ENCODE measurements at regions not wholly inside any gene's neighbourhood (a gene's known extent, or its start where the extent isn't known, plus 50 kb on each side); places are given as distances from the start of the nearest gene placed in this dataset.
"Not testable (repeated sequence)": the region's sequence is repeated elsewhere in the genome, so short reads cannot be mapped to it uniquely, and the experiment has no call there.

DNA sequence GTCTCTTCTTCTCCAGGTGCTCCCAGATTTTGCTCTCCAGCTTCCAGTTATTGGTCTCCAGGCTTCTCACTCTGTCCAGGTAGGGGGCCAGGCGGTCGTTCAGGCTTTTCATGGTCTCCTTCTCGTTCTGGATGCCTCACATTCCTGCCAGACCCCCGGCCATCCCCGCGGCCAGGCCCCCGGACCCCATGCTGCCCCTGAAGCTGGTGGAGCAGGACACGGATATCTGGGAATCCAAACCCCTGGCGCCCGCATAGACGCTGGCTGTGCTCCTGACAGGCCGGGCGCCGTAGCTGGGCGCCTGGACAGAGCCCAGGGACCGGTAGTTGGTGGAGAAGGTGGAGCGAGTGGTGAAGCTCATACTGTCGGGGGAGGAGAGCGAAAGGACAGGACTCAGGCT is 534.4 kb upstream of the TLE4 start:
- no peak for DNase-seq

DNA sequence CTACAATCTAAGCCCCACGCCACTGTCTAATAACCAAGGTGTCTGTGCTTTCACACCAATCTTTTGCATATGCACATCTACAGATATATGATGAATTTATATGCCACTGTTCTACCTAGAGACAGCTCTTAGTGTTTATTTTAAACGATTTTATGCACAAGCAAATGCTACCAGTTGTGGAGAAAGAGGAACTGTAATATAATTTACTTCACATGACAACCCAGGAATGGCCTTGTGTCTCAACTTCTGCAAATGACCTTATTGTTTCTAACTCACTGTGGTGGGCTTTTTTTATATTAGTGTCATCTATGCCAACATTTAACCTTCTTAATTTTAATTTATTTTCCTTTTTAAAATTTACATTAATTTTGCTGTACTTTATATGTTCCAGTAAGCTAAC is 531.1 kb upstream of the TLE4 start:
- no peak for DNase-seq

DNA sequence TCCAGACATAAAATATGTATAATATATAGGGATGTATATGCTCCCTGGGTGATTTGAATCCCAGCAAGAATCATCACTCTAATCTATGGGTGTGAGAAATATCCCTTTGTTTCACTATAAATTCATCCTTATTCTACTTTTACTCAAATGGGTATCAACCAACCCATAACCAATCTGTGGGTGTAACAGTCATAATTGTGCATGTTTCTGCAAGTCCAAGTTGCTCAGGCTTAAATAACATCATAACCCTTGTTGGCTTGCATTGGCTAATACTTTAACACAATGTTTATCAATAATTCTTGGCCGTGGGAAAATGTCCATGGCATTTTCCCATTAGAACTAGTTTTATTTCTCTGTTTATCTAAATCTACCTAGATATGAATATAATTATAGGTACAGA is 530.5 kb upstream of the TLE4 start:
- DNase-seq = no peak

DNA sequence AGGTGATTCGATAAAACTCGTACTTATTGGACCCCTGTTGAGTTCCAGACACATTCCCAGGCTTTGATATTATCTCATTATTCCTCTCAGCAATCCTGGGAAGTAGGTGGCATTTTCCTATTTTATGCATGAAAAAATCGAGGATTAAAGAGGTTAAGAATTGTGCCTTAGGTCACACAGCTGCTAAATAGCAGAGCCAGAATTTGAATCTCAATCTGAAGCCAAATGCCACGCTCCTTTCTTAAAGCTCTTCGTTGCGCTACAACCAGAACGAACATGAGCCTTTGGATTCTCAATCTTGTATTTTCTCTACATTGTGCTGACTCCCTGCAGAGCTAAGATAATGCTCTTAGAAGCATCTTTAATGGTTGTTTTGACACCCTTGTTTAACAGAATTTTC is 527.8 kb upstream of the TLE4 start:
- no peak for DNase-seq

DNA sequence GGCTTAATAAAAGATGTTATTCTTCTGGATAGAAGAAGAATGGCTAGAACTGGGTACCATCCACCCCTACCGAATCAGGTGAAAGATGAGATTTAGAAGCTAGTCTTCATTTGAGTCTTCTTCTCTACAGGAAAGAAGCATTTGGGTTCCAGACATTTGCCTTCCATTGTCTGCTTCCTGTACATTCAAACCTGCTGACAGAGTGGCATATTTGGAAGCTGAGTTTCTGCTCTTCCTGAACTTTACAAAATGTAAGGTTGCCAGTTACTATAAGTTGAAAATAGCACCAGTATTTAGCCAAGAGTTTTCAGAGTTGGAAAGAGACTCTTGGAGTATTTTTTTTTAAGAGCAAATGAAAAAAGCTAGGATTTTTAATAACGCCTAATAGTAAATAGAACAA is 525.4 kb upstream of the TLE4 start:
- DNase-seq = no peak

DNA sequence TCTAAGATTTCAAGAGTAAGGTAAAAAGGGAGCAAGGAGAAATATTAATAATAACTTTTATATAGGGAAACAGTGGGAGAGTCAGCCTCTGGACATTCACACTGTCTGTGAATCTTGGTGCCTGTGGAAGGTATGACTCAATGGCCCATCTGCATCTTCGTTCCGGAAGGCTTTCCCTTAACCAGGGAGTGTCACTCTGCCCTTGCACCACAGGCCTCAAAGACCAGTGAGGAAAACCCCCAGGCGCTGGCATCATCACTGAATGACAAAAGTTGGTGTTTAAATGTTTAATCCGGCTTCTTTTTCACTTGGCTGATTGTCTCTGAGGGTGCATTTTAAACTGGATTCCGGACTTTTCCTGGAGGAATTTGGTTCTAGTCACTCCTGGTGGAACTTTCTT is 522.4 kb upstream of the TLE4 start:
- no peak for DNase-seq

DNA sequence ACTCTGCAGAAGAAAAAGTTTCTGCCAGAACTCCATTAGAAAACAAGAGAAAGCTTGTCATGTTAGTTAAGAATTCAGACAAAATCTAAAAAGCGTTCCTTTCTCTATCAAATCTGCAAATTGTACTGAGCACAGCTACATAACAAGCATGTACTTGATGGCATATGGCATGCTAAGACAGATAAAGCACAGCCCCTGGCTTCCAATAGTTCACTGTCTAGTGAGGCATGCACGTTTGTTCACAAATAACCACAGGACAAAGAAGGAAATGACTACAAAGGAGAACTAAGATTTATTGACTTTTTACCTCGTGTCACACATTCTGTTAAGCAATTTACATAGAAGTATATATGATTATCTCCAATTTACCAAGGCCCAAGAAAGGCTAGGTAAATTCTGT is 518.2 kb upstream of the TLE4 start:
- no peak for DNase-seq

DNA sequence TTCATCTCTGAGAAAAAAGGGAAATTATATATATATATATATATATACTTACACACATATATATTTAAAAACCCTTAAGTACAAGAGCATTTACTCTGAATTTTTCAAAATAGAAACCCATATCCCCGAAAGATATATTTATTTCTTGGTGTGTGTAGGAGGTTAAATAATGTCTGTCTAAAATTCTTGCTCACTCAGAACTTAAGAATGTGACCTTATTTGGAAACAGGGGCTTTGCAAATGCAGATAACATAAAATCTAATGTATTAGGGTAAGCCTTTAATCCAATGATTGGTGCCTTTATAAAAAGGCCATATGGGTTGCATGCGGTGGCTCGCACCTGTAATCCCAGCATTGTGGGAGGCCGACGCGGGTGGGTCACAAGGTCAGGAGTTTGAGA is 517.3 kb upstream of the TLE4 start:
- no peak for DNase-seq

DNA sequence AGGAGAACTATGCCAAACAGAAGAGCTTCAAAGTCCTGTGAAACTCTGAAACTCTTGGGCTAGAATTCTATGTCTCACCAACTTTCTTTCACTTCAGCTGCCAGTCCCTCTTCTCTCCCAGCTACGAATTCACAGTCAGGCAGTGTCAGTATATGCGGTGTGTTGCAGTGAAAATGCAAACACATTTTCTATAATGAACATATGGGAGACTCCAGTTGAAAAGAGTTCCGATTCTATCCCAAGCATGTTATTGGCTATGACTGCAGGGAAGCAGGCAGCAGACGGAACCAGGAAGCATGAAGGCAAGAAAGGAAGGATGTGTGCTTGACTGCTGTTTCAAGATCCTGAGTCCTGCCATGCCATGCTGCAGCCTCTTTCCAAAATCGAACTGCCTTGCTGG is 515.7 kb upstream of the TLE4 start:
- no peak for DNase-seq

DNA sequence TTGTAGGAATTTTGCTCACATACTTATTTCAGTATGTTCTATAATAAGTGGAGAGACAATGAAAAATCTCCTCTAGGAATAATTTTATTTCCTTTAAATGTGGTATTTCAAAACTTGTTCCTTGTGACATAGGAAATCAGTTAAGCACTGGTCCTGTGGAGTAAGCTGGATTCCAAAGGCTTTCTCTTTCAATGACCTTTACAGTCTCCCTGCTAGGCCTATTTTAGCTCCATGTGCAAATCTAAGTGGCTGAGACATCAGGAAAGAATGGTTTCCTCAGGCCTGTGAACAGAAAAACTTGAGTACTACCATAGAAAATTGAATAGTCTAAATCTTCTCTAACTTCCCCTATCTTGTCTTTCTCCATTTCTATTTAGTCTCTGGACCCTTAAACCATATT is 514.2 kb upstream of the TLE4 start:
- DNase-seq = no peak

DNA sequence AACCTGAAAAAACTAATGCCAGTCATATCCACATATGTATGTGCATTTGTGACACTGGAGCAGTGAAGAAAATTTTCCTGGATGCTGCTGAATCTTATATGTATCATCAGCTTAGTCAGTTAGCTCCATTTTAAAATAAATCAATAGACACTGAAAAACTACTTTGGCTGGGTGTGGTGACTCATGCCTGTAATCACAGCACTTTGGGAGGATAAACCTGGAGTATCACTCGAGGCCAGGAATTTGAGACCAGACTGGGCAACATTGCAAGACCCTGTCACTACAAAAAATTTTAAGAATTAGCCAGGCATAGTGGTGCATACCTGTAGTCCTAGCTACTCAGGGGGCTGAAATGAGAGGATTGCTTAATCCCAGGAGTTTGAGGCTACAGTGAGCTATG is 511.0 kb upstream of the TLE4 start:
- no peak for DNase-seq

DNA sequence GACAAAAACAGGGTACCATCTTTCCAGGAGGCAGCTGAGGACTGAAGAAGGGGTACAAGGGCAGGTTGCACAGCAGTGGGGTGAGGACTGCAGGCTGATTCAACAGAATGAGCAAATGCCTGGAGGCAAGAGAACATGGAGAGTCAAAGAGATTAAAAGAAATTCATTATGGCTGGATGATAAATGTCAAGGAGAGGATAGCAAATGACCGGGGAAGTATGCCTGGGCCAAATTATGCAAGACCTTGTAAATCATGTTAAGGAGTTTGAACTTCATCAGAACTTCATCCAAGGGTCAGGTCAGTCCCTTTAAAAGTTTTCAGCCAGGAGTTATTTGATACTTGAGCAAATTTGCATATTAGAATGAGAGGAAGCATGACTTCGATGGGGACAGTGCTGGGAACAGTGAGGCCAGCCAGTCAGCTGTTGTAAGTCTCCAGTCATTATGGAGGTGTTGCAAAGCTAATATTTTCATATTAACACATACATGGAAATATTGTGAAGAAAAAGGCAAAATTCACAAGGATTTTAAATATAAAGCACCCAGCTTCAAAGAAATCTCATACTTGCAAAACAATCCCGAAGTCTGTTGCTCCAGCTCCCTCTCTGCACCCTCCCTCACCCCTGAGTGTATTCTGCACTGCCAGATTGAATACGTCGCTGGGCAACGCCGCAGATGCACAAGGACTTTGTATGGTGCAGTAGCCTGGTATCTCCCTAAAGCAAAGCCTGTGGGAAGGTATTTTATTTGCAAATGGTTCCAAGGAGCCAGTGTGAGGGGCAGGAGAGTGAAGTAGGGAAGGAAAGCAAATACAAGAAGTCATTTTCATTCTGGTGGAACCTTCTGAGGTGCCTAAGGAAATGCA is 509.8 kb upstream of the TLE4 start:
- no peak for DNase-seq

DNA sequence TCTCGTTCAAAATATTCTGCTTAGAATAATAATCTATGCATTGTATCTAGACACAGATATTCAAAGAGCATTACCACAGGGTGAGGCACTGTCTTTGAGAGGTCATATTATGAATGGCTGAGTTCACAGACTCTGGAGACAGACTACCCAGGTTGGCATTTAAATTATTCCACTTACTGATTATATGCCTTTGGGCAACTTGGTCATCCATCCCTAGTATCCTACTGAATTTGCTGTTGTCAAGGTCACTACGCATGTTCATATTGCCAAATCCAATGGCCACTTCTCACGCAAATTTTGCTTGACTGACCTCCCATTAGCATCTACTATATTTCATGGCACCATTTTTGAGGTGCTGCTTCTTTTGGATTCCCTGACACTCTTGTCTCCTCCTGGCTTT is 498.6 kb upstream of the TLE4 start:
- DNase-seq = no peak

DNA sequence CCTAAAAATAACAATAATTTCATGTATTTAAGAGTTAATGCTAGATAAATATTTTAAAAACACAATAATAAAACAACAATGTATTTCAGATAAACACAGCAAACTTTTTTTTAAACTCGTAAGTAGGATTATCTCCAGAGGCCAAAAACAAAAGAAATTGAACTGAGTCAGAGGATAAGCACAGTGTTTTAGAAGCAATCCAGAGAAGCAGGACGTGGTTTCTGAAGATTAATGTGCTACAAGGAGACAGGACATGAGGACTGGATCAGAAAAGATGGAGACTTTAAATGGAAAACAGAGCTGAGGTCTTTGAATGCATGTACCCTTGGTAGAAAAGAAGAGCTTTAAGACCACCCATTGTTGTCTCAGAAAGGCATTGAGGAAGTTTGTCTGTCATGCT is 491.2 kb upstream of the TLE4 start:
- DNase-seq = no peak

DNA sequence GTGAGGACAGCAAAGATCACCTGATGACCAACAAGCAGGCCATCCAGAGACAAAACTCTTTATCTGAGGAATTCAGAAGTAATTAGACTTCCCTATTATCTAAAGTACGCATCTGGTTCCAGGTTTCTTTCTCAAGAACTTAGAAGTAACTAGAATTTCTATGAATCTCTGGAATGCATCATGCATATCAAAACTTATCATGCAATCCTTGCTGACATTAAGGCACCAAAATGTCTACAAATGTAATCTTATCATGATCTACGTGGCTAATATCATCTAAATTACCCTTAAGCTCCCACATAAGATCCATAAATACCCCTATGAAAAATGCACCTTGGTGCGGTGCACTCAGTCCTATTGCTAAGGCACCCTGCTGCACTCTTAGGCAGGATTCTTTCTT is 488.1 kb upstream of the TLE4 start:
- DNase-seq = no peak

DNA sequence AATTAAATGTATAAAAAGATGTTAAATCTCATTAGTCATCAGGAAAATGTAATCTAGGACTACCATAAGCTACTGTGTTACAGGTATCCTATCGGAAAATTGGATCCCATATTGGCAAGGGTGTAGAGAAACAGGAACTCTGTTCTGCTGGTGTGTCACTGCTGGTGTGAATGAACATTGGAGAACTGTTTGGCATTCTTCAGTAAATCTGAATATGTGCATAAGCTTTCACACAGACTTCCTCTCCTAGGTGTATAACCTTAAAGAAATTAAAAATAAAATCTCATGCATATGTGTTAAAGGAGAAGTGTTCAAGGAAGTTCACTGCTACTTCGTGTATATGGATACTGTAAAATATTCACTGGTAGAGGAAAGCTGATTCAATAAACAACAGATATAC is 484.6 kb upstream of the TLE4 start:
- no peak for DNase-seq

DNA sequence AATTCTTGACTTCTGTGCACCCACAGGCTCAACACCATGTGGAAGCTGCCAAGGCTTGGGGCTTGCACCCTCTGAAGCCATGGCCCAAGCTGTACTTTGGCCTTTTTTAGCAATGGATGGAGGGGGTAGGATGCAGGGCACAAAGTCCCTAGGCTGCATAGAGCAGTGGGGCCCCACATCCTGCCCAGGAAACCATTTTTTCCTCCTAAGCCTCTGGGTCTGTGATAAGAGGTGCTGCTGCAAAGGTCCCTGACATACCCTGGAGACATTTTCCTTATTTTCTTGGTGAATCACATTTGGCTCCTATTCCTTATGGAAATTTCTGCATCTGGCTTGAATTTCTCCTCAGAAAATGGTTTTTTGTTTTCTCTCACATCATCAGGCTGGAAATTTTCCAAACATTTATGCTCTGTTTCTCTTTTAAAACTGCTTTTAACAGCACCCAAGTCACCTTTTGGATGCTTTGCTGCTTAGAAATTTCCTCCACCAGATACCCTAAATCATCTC is 482.7 kb upstream of the TLE4 start:
- no peak for DNase-seq

DNA sequence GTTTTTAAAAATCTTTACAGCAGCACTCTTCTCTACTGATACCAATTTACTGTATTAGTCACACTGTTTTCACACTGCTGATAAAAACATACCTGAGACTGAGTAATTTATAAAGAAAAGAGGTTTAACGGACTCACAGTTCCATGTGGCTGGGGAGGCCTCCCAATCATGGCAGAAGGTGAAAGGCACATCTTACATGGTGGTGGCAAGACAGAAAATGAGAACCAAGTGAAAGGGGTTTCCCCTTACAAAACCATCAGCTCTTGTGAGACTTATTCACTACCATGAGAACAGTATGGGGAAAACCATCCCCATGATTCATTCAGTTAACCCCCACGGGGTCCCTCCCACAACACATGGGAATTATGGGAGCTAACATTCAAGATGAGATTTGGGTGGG is 481.9 kb upstream of the TLE4 start:
- DNase-seq = not testable (repeated sequence)

DNA sequence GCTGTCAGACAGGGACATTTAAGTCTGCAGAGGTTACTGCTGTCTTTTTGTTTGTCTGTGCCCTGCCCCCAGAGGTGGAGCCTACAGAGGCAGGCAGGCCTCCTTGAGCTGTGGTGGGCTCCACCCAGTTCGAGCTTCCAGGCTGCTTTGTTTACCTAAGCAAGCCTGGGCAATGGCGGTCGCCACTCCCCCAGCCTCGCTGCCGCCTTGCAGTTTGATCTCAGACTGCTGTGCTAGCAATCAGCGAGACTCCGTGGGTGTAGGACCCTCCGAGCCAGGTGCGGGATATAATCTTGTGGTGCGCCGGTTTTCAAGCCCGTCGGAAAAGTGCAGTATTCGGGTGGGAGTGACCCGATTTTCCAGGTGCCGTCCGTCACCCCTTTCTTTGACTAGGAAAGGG is 468.5 kb upstream of the TLE4 start:
- not testable (repeated sequence) for DNase-seq

DNA sequence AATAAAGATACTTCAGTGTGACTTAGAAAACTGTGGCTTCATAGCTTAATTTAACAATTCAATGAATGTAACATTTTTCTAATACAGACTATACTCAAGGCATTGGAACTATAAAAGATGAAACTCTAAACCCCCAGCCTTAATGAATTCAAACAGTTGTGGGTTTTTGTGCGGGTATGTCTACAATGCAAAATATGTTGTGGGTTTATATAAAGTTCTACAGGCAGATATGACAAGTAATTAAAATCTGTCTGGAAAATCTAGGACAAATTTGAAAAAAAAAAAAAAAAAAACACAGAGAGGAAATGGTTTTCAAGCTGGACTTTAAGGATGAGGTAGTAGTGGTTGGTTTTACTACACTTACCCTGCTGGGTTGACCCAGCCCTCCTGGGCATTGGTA is 467.5 kb upstream of the TLE4 start:
- no peak for DNase-seq

DNA sequence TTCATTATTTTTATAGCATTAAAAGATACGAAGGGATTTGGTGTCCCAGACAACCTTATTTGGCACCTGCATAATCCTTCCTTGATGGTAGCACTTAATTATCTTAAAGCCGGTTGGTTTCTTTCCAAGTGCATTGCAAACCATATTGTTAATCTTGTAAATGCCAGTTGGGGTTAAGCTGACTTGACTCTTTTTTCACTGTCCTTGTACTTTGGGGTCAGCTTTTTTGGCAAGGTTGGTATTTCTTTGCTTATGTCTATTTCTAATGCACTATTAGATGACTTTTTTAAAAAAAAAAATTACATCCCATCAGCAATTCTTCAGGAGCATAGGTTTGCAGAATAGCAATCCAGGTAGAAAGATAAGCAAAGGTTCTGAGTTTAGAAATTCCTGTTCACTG is 466.8 kb upstream of the TLE4 start:
- DNase-seq = no peak

DNA sequence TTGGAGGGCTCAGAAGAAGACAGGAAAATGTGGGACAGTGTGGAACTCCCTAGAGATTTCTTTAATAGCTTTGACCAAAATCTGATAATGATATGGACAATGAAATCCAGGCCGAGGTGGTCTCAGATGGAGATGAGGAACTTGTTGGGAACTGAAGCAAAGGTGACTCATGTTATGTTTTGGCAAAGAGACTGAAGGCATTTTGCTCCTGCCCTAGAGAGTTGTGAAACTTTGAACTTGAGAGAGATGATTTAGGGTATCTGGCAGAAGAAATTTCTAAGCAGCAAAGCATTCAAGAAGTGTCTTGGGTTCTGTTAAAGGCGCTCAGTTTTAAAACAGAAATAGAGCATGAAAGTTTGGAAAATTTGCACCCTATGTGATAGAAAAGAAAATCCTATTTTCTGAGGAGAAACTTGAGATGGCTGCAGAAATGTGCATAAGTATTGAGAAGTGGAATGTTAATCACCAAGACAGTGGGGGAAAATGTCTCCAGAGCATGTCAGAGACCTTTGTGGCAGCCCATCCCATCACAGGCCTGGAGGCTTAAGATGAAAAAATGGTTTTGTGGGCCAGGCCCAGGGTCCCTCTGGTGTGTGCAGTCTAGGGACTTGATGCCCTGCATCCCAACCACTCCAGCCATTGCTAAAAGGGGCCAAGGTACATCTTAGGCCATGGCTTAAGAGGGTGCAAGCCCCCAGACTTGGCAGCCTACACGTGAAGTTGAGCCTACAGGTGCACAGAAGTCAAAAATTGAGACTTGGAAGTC is 463.7 kb upstream of the TLE4 start:
- no peak for DNase-seq

DNA sequence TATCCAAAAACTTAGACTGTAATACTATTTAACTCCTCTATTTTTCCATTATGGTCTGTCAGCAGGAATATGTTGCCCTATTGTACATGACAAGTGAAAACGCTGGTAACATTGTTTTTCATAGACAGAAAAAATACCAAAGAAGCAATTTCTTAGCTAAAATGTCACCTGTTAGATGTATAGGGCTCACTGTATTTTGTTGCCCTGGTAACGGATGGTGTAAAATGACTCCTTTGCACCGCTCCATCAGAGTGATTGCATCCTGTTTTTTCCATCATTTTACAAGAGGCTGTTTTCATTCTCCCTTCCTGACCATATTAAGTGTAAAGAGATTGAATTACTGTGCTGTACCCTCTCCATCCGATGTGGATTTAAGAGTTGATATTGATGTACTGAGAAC is 460.1 kb upstream of the TLE4 start:
- no peak for DNase-seq

DNA sequence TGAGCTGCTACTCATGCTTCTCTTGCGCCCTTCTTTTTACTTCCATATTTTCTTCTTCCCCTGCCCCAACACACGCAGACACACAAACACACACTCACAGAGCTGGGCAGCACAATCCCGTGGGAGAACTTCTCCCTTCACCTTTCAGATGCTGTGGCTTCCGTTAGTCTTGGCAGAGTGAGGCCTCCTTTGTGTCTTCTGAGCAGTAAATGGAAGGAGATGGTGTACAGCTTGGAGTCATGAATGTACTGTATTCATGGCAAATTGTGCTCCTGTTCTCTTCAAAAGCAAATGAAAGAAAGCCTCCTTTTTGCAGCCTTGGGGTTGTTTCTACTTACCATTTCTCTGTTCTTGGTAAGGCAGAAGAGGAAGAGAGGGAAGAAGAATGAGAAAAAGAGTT is 456.6 kb upstream of the TLE4 start:
- no peak for DNase-seq
